ENCODE measurements at regions not wholly inside any gene's neighbourhood (a gene's known extent, or its start where the extent isn't known, plus 50 kb on each side); places are given as distances from the start of the nearest gene placed in this dataset.

DNA sequence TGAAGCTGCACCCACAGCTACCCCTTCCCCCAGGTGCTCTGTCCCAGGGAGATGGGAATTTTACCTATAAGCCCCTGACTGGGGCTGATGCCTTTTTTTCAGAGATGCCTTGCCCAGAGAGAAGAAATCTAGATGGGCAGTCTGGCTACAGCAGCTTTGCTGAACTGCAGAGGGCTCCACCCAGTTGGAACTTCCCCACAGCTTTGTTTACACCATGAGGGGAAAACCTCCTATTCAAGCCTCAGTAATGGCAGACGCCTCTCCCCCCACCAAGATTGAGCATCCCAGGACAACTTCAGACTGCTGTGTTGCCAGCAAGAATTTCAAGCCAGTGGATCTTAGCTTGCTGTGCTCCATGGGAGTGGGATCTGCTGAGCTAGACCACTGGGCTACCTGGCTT, 122.6 kb upstream of the MOCS1 start:
- TF ChIP-seq CTCF (IDR thresholded peaks at IDR 0.05; ENCODE audit: low read length): no peak
- no peak for TF ChIP-seq EZH2 (IDR thresholded peaks at IDR 0.05; ENCODE audit: borderline replicate concordance, low read length)

All from OCI-LY1 (cell line).